HFF-Myc (cell line): ENCODE measurements at regions not wholly inside any gene's neighbourhood (a gene's known extent, or its start where the extent isn't known, plus 50 kb on each side); places are given as distances from the start of the nearest gene placed in this dataset.

Experiments used
- DNase-seq: peaks from one replicate; pipeline ENCODE4 v3.0.0-alpha.2; 2011; ENCODE audit warnings: low read depth; ENCODE audit errors: extremely low read depth
- H3K4me3 ChIP-seq: replicated peaks from 2 replicates; pipeline ENCODE4 v1.5.1; 2011; ENCODE audit warnings: low read depth, mild to moderate bottlenecking, control low read depth, low read length
- TF ChIP-seq, protein P1 (sequence below): IDR thresholded peaks from 2 replicates; pipeline ENCODE4 v1.5.1; 2012; ENCODE audit warnings: mild to moderate bottlenecking, low read depth, low read length, control low read depth; ENCODE audit errors: missing control alignments

DNA sequence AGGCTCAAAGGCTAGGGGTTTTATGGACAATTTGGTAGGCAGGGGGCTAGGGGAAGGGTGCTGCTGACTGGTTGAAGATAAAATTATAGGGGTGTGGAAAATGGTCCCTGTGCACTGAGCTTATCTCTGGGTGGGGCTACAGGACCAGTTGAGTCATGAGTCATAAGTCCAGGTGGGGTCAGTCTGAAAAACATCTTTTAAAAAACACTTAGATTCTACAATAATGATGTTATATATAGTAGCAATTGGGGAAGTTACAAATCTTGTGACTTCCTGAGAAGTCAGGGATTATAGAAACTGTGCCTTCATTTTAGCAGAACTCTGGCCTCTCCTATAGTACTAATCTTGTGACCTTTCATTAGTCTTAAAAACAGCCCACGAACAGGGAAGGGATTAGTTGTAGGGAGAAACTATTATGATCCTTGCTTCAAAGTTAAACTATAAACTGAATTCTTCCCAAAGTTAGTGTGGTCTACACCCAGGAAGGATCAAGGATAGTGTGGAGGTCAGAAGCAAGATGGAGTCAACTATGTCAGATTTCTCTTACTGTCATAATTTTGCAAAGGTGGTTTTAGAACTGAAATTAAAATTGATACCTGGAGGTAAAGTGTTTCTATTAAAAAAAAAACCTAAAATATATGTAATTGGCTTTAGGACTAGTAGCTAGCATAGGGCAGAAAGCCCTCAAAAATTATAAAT lies 130.1 kb downstream of the P2RY1 start:
- DNase-seq: no peak
- no peak overlapping the region for H3K4me3 ChIP-seq
- TF ChIP-seq, protein P1, sequence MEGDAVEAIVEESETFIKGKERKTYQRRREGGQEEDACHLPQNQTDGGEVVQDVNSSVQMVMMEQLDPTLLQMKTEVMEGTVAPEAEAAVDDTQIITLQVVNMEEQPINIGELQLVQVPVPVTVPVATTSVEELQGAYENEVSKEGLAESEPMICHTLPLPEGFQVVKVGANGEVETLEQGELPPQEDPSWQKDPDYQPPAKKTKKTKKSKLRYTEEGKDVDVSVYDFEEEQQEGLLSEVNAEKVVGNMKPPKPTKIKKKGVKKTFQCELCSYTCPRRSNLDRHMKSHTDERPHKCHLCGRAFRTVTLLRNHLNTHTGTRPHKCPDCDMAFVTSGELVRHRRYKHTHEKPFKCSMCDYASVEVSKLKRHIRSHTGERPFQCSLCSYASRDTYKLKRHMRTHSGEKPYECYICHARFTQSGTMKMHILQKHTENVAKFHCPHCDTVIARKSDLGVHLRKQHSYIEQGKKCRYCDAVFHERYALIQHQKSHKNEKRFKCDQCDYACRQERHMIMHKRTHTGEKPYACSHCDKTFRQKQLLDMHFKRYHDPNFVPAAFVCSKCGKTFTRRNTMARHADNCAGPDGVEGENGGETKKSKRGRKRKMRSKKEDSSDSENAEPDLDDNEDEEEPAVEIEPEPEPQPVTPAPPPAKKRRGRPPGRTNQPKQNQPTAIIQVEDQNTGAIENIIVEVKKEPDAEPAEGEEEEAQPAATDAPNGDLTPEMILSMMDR: no peak

DNA sequence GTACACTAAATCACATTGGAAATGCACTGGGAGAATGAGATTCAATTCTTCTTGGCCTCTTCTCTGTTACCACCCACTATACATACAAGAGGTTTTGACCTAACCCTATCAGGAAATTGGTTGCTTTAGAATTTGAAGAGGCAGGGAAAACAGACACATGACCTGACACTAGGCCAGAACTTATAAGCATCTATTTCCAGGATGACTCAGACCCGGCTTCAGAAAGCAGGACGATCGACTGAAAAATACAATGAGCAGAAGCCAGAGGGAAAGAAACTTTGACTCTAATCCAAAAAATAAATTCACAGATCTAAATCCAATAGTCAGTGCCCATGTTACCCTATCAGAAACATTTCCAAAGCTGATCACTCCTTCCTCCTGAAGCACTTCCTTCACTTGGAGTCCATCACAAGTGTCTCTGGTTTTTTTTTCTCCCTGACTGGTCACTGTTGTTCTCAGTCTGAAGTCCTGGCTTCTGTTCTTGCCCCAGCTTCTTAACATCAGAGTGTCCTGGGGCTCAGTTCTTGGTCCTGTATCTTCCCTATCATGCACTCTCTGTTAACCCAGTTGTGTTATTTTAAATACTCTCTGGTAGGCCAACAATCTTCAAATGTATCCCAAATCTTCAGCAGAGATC lies 133.6 kb downstream of the P2RY1 start:
- TF ChIP-seq, protein P1: no peak
- no peak overlapping the region for H3K4me3 ChIP-seq
- DNase-seq: no peak

DNA sequence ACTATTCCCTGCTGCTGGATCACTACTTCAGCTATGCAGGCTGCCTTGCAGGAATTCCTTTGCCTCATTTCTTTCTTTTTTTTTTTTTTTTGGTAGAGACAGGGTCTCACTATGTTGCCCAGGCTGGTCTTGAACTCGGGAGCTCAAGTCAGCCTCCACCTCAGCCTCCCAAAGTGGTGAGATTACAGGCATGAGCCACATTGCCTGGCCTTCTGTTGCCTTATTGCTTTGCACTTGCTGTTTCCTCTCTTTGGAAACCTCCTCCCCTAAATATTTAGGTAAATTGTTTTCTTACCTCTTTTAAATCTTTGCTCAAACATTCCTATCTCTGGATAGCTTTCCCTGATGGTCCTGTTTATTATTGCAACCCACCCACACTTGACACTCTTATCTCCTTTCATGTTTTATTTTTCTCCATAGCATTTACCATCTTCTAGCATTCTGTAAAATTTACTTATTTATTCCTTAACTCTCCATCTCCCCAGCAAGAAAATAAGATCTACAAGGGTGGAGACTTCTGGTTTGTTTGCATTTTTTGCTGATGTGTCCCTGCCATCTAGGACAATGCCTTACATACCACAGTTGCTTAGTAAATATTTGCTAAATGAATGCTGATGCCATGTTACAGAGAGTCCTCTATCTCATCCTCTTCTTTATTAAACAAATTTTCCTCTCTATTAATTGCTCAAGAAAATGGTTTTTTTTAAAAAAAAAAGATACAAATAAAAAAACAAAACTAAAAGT lies 134.8 kb downstream of the P2RY1 start:
- TF ChIP-seq, protein P1: no peak
- no peak overlapping the region for H3K4me3 ChIP-seq
- DNase-seq: no peak

DNA sequence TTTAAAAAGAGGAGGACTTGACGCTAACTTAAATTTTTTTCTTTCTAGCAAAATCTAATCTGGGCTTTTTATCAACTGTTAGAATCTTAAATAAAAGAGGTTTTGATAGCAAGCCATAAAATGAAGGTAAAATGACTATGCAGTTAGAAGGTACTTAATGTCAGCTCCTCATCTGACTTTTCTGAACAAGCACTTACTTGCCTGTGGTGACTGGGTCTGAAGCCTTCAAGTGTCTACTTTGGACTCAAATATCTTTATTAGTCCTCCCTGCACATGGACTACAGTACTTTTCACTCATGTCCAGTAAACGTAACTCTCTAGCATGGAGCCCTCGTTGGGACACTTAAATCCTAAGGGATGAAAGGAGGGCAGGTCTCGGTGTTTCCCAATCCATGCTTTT lies 135.9 kb downstream of the P2RY1 start:
- no peak overlapping the region for H3K4me3 ChIP-seq
- TF ChIP-seq, protein P1: no peak
- no peak for DNase-seq

DNA sequence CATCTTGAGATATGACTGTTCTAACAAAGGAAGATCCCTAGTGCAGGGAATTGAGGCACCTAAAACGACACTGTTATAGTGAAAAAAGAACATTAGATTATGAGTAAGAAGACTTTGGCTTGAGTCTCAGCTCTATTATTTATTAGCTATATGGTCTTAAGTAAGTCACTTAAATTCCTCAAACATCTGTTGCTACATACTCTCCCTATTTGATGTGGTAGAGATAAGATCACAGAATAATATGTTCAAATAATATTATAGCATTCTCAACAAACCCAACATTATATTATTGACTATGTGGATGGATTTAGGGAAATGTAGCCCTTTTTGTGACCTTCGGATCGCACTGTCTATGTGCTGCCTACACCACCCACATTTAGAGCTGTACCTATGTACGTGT lies 136.9 kb downstream of the P2RY1 start:
- no peak for DNase-seq

DNA sequence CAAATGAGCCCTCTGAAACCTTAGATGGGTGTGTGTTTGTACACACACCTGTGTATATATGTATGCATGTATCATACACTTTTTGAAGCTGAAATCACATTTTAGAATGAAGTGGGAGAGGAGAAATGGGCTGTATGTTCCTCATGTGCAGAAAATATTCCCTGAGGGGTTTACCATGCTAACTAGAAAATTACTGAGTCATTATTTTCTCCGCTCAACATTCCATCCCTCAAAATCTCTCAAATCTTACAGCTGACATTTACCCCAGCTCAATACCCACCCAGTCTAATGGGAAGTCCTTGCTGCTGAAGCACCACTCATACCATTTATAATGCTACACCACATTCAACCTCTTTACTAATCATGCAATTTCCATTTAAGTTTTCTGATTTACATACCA lies 138.6 kb downstream of the P2RY1 start:
- H3K4me3 ChIP-seq: no peak overlapping the region
- DNase-seq: no peak
- TF ChIP-seq, protein P1: no peak

More for the DNA sequence above, 136.9 kb downstream of the P2RY1 start:
- no peak overlapping the region for H3K4me3 ChIP-seq
- TF ChIP-seq, protein P1: no peak
